IgD-negative memory B cell (primary cell): ENCODE measurements at regions not wholly inside any gene's neighbourhood (a gene's known extent, or its start where the extent isn't known, plus 50 kb on each side); places are given as distances from the start of the nearest gene placed in this dataset.

Experiments used
- H3K27ac Mint-ChIP-seq, 3 donors: one replicate each; pipeline ENCODE4 v1.8.0; 2020 to 2022; ENCODE audit warnings: mild to moderate bottlenecking in 3 of 3, mixed read lengths in 3 of 3, moderate library complexity in 1 of 3
- H3K27me3 Mint-ChIP-seq: one replicate; pipeline ENCODE4 v1.8.0; 2021; ENCODE audit warnings: mixed read lengths
- H3K36me3 Mint-ChIP-seq: one replicate; pipeline ENCODE4 v1.8.0; 2020; ENCODE audit warnings: mild to moderate bottlenecking, mixed read lengths
- H3K4me1 Mint-ChIP-seq, 3 donors: one replicate each; pipeline ENCODE4 v1.8.0; 2020 to 2022; ENCODE audit warnings: mixed read lengths in 3 of 3, mild to moderate bottlenecking in 1 of 3
- H3K4me3 Mint-ChIP-seq, 4 donors: one replicate each; pipeline ENCODE4 v1.8.0; 2020 to 2022; ENCODE audit warnings: mild to moderate bottlenecking in 4 of 4, mixed read lengths in 4 of 4, moderate library complexity in 3 of 4
- H3K9me3 Mint-ChIP-seq, 3 donors: one replicate each; pipeline ENCODE4 v1.8.0; 2020 to 2021; ENCODE audit warnings: mixed read lengths in 3 of 3, mild to moderate bottlenecking in 1 of 3

DNA sequence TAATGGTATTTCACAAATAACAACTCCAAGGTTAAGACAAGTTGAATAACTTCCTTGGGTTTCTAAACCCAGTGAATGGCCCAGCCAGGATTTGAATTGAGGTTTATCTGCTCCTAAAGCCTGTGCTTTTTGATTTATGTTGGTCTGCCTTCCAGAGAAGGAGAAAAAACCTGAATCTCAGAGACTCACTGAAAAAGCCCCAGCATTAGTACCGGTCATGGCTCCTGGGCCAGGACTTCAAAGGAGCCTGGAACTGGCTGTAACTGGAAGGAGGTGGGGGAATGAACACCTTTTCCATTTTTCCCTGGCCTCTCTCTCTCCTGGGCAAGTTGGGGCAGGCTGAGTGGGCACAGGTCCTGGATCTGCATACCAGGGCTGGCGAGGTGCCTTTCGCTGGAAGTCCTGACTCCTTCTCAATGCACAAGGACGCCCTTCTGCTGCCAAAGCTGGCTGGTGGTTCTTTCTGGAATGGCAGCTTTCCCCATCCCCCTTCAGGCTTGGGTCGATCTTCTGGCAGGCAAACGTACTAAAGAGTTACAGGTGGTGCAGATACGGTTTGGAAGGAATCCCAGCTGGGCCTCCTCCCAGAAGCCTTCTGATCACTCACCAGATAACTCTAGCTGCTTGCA lies 268.2 kb downstream of the PTEN start:
- H3K4me3 Mint-ChIP-seq, result no peak overlapping the region
- H3K36me3 Mint-ChIP-seq, result no peaks in the 10 kb centered on the region
- H3K4me1 Mint-ChIP-seq, result no peaks in the 10 kb centered on the region
- peaks cover 3 to 5% (median 4%) of the 10 kb centered on the region in 3 donors for H3K9me3 Mint-ChIP-seq
- H3K27ac Mint-ChIP-seq, result no peak overlapping the region
- H3K27me3 Mint-ChIP-seq, result no peaks in the 10 kb centered on the region

GRCh38 chr10:88136712-88137111 lies 273.3 kb downstream of the PTEN start:
- no peak overlapping the region for H3K4me3 Mint-ChIP-seq
- peaks cover 2 to 5% (median 3%) of the 10 kb centered on the region in 3 donors for H3K9me3 Mint-ChIP-seq

DNA sequence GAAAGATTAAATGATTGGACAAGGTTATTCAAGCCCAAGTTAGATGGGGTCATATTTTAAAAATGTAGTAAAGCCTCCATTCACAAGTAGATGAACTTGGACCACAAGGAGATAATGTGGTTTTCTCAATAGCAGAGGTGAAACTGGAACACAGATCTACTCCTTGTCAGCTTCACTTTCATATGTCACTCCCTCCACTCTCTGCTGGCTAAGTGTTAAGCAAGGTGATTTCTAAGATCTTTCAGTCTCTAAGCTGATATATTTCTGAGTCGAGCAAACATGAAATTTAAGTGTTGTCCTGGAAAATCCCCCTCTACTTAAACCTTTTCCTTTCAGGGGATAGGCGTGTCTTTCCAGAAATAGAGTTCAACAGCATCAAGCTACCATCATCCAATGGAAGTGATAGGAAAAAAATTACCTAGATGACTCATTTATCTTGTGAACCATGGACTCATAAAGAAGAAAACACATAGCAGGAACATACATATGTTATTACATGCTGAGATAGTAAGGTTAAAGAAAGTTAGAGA lies 275.0 kb downstream of the PTEN start:
- Mint-ChIP-seq H3K4me1 (peaks cover 4 to 14% (median 14%) of the 10 kb centered on the region in 3 donors), H3K9me3 (peaks cover 2 to 5% (median 3%) of the 10 kb centered on the region in 3 donors), H3K27ac (no peak overlapping the region), H3K4me3 (no peak overlapping the region), H3K27me3 (no peaks in the 10 kb centered on the region), H3K36me3 (no peaks in the 10 kb centered on the region)

More at GRCh38 chr10:88136712-88137111, 273.3 kb downstream of the PTEN start:
- Mint-ChIP-seq H3K36me3 (no peaks in the 10 kb centered on the region), H3K4me1 (peaks cover 4 to 14% (median 14%) of the 10 kb centered on the region in 3 donors), H3K27ac (no peak overlapping the region), H3K27me3 (no peaks in the 10 kb centered on the region)

GRCh38 chr10:88147000-88147798 lies 283.8 kb downstream of the PTEN start:
- H3K4me3 Mint-ChIP-seq, result no peak overlapping the region
- peaks cover 0 to 1% (median under 1%) of the 10 kb centered on the region in 3 donors for H3K4me1 Mint-ChIP-seq
- no peak overlapping the region for H3K27ac Mint-ChIP-seq
- H3K36me3 Mint-ChIP-seq, result no peaks in the 10 kb centered on the region
- H3K9me3 Mint-ChIP-seq, result peaks cover 0 to 1% (median 0%) of the 10 kb centered on the region in 3 donors
- H3K27me3 Mint-ChIP-seq, result no peaks in the 10 kb centered on the region

GRCh38 chr10:88149906-88150305 lies 286.5 kb downstream of the PTEN start:
- H3K4me3 Mint-ChIP-seq, result no peak overlapping the region
- no peak overlapping the region for H3K27ac Mint-ChIP-seq
- H3K9me3 Mint-ChIP-seq, result peaks cover 0 to 1% (median 0%) of the 10 kb centered on the region in 3 donors

DNA sequence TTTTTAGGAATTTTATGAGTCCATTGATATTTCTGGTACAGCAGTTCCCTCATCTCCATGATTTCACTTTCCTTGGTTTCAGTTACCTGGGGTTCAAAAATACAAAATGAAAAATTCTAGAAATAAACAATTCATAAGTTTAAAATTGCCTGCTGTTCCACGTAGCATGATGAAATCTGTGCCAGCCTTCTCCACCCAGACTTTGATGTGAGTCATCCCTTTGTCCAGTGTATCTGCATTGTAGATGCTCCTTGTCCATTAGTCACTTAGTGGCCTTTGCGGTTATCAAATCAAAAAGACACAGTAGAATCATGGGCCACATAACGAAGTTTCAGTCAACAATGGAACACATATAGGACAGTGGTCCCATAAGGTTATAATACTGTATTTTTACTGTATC lies 286.9 kb downstream of the PTEN start:
- Mint-ChIP-seq H3K9me3 (peaks cover 0 to 1% (median 0%) of the 10 kb centered on the region in 3 donors), H3K4me1 (peaks cover 2 to 8% (median 8%) of the 10 kb centered on the region in 3 donors), H3K27me3 (no peaks in the 10 kb centered on the region), H3K36me3 (peaks cover 2% of the 10 kb centered on the region), H3K27ac (no peak overlapping the region), H3K4me3 (no peak overlapping the region)

More at GRCh38 chr10:88149906-88150305, 286.5 kb downstream of the PTEN start:
- H3K27me3 Mint-ChIP-seq, result no peaks in the 10 kb centered on the region
- peaks cover 2 to 8% (median 8%) of the 10 kb centered on the region in 3 donors for H3K4me1 Mint-ChIP-seq
- H3K36me3 Mint-ChIP-seq, result peaks cover 2% of the 10 kb centered on the region

DNA sequence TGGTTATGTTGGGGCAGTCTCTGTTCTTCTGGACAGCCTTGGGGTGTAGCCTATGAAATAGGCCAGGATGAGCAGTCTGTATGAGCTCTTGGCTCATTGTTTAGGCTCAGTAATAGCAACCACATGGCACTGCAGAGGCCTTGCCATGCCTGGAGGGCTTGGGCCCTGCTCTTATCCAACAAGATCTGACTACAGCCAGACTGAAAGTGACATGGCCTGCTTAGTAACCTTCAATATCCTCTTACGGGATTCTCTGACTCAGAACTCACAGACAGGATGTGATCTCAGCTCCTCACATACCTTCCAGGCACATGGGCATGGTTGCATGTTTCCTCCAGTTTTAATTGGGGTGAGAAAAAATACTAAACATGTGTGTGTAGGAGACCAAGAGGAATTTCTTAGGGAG lies 289.3 kb downstream of the PTEN start:
- H3K4me1 Mint-ChIP-seq, result peaks cover 2 to 8% (median 8%) of the 10 kb centered on the region in 3 donors
- H3K4me3 Mint-ChIP-seq, result no peak overlapping the region
- H3K27me3 Mint-ChIP-seq, result no peaks in the 10 kb centered on the region
- H3K9me3 Mint-ChIP-seq, result peaks cover 0 to 1% (median 0%) of the 10 kb centered on the region in 3 donors
- H3K36me3 Mint-ChIP-seq, result peaks cover 2% of the 10 kb centered on the region
- H3K27ac Mint-ChIP-seq, result peak overlapping the region in 1 of 3 donors; percentile 7

DNA sequence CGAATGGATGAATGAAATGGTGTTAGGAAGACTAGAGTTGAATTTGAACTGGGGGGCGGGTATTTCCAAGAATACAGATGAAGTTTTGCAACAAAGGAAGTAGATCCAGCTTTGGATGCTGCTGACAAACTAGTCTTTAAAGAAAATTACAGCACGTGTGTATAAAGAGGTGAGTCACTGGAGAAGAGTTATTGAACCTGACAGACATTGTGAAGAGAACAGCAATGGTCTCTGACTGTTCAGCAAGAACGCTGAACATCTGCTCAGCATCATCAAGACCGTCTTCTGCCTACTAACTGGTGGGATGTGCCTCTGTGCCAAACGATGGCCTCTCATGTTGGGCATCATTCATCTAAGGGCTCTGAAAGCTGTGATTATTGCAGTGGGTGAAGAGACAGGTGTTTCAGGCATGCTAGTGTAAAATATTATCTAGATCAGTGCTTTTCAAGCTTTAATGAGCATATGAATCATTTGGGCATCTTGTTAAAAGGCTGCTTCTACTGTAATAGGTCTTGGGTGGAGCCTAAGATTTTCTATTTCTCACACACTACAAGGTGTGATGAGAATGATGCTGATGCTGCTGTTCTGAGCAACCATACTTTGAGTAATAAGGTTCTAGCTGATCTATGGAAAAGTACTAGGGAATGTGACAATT lies 291.3 kb downstream of the PTEN start:
- peaks cover 2% of the 10 kb centered on the region for H3K36me3 Mint-ChIP-seq
- H3K9me3 Mint-ChIP-seq, result no peaks in the 10 kb centered on the region
- peaks cover 2 to 10% (median 8%) of the 10 kb centered on the region in 3 donors for H3K4me1 Mint-ChIP-seq
- no peaks in the 10 kb centered on the region for H3K27me3 Mint-ChIP-seq
- H3K27ac Mint-ChIP-seq, result no peak overlapping the region
- H3K4me3 Mint-ChIP-seq, result no peak overlapping the region

DNA sequence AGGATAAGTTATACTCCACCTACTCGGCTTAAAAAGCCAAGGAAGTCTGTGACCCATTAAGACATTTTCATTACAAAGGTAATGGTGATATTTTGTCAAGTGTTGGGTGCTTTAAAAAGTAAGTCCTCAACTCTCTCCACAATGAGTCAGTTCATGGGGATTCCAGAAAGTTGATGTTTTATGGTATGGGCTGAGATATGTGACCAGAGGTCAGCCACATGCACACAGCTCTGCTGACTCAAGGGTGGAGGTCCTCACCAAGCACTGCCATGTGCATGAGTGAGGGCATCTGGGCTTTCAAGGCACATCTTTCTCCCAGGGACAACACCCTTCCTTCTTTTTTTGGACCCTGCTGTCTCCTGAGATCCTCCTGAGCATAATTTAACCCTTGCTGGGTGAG lies 292.9 kb downstream of the PTEN start:
- Mint-ChIP-seq H3K36me3 (peaks cover 2% of the 10 kb centered on the region), H3K27ac (no peak overlapping the region), H3K4me3 (no peak overlapping the region), H3K27me3 (no peaks in the 10 kb centered on the region), H3K9me3 (no peaks in the 10 kb centered on the region), H3K4me1 (peaks cover 2 to 10% (median 8%) of the 10 kb centered on the region in 3 donors)

DNA sequence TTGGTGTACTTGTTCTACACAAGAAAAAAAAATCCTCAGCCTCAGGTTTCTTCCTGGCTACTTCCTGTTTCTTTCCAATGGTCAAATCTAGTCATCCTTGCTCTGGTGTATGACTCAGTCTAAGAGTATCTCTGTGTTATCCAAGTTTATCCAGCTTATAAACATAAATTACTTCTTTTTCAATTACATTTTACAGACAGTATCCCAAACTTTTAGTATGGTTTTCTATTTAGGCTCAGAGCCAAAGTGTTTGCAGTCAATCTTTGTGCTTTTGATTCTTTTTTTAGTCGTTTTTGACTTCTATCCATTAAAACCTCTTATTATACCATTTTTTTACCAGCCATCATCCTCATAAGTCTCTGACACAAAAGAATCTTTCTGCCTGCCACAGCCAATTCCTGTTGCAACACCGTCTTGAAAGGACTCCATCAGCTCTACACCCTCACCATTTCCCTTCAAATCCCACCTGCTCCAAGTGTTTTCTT lies 294.6 kb downstream of the PTEN start:
- Mint-ChIP-seq H3K27ac (no peak overlapping the region), H3K27me3 (no peaks in the 10 kb centered on the region), H3K4me1 (peaks cover 0 to 8% (median 5%) of the 10 kb centered on the region in 3 donors), H3K36me3 (peaks cover 2% of the 10 kb centered on the region), H3K9me3 (no peaks in the 10 kb centered on the region), H3K4me3 (no peak overlapping the region)

DNA sequence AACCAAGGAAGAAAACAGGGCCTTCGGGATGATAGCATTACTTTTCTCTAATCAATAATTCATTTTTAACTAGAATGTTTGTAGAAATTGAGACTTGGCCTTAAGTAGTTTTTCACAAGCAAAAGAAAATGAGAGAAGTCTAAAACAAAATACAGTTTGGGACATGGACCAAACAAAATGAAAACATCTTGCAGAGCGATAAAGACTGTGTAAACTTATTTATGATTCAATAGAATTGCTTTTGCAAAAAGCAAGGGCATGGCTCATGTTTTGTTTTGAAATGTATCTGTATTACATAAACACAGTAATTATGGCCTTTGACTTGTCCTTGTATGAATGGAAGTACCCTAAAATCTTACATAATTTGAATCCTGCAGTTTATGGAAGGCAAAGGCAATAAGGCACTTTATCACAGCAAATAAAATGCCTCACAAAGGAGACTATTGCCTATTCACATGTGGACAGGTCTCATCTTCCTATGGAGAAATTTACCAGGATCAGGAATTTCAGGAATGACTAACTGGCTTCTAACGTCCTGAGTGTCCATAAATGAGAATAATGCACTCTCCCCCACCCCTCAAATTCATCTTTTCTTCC lies 295.2 kb downstream of the PTEN start:
- peaks cover 0 to 8% (median 5%) of the 10 kb centered on the region in 3 donors for H3K4me1 Mint-ChIP-seq
- no peaks in the 10 kb centered on the region for H3K9me3 Mint-ChIP-seq
- no peak overlapping the region for H3K4me3 Mint-ChIP-seq
- peaks cover 2% of the 10 kb centered on the region for H3K36me3 Mint-ChIP-seq
- no peaks in the 10 kb centered on the region for H3K27me3 Mint-ChIP-seq
- H3K27ac Mint-ChIP-seq, result no peak overlapping the region

DNA sequence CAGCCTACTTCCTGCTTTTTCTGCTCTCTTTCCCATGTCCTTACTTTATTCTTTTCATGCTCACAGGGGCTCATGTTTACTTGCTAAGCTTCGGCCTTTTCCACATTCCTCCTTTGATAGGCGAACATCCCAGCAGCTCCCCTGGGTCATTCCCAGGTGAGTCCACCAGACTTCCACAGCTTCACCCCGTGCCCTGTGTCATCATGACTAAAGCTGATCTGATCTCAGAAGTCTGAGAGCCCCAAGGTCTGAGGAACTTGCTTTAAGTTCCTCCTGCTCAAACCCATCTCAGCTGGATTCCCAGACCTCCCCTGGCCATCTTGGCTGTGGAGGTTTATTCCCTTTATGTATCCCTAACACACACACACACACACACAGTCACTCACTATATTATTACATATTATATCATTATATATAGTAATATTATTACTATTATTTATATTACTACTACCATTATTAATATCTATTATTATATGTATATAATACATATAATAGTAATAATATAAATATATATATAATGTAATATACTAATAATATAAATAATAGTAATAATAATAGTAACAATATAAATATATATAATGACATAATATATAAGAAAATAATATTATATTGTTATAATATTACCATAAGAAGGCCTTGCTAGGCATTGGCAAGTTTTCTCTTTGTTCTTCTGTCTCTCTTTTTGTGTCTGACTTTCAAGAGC lies 295.9 kb downstream of the PTEN start:
- no peaks in the 10 kb centered on the region for H3K36me3 Mint-ChIP-seq
- no peaks in the 10 kb centered on the region for H3K27me3 Mint-ChIP-seq
- peaks cover 0 to 8% (median 5%) of the 10 kb centered on the region in 3 donors for H3K4me1 Mint-ChIP-seq
- no peaks in the 10 kb centered on the region for H3K9me3 Mint-ChIP-seq
- no peak overlapping the region for H3K4me3 Mint-ChIP-seq
- H3K27ac Mint-ChIP-seq, result no peak overlapping the region

DNA sequence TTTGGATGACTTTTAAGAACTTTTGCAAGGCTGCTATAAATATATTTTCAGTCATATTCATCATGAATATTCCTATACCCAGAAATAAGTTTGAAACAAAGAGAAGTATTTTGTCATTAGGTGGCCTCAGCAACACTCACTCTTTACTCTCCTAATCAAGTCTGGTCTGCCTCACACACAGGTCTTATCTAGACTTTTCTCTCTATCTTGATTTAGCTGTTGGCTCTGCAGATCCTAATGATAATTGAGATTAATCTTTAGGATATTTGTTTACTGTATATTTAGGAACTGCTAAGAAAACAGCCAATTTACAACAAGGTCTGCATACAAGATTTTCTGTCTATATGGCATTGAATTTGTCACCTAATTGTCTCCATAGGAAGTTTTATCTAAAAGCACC lies 297.6 kb downstream of the PTEN start:
- no peaks in the 10 kb centered on the region for H3K36me3 Mint-ChIP-seq
- H3K9me3 Mint-ChIP-seq, result no peaks in the 10 kb centered on the region
- H3K27ac Mint-ChIP-seq, result no peak overlapping the region
- peaks cover 0 to 8% (median 5%) of the 10 kb centered on the region in 3 donors for H3K4me1 Mint-ChIP-seq
- H3K4me3 Mint-ChIP-seq, result no peak overlapping the region
- no peaks in the 10 kb centered on the region for H3K27me3 Mint-ChIP-seq

- Mint-ChIP-seq H3K36me3 (no peaks in the 10 kb centered on the region), H3K27me3 (no peaks in the 10 kb centered on the region), H3K27ac (no peak overlapping the region), H3K4me3 (no peak overlapping the region), H3K4me1 (peaks cover 0 to 8% (median 5%) of the 10 kb centered on the region in 3 donors), H3K9me3 (no peaks in the 10 kb centered on the region)
These were observed 298.3 kb downstream of the PTEN start for GRCh38 chr10:88161756-88162155.
